ENCODE measurements at regions not wholly inside any gene's neighbourhood (a gene's known extent, or its start where the extent isn't known, plus 50 kb on each side); places are given as distances from the start of the nearest gene placed in this dataset.
"Not testable (repeated sequence)": the region's sequence is repeated elsewhere in the genome, so short reads cannot be mapped to it uniquely, and the experiment has no call there.

GRCh38 chr2:111530239-111530965 lies 353.6 kb downstream of the ANAPC1 start:
- TF ChIP-seq, protein P1, sequence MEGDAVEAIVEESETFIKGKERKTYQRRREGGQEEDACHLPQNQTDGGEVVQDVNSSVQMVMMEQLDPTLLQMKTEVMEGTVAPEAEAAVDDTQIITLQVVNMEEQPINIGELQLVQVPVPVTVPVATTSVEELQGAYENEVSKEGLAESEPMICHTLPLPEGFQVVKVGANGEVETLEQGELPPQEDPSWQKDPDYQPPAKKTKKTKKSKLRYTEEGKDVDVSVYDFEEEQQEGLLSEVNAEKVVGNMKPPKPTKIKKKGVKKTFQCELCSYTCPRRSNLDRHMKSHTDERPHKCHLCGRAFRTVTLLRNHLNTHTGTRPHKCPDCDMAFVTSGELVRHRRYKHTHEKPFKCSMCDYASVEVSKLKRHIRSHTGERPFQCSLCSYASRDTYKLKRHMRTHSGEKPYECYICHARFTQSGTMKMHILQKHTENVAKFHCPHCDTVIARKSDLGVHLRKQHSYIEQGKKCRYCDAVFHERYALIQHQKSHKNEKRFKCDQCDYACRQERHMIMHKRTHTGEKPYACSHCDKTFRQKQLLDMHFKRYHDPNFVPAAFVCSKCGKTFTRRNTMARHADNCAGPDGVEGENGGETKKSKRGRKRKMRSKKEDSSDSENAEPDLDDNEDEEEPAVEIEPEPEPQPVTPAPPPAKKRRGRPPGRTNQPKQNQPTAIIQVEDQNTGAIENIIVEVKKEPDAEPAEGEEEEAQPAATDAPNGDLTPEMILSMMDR (IDR thresholded peaks at IDR 0.05): not testable (repeated sequence)
- TF ChIP-seq POLR2A (IDR thresholded peaks at IDR 0.05): not testable (repeated sequence)
